ENCODE measurements at regions not wholly inside any gene's neighbourhood (a gene's known extent, or its start where the extent isn't known, plus 50 kb on each side); places are given as distances from the start of the nearest gene placed in this dataset.
"Not testable (repeated sequence)": the region's sequence is repeated elsewhere in the genome, so short reads cannot be mapped to it uniquely, and the experiment has no call there.

- no peak for DNase-seq (ENCODE audit: low spot score)
These were observed 507.4 kb upstream of the ATP2B1 start for GRCh38 chr12:90216020-90216552.

- peak; percentile 89 for DNase-seq (ENCODE audit: low spot score)
These were observed 502.4 kb upstream of the ATP2B1 start for GRCh38 chr12:90211017-90211416.

- DNase-seq (ENCODE audit: low spot score) = no peak
These were observed 500.4 kb upstream of the ATP2B1 start for GRCh38 chr12:90209029-90209428.

- not testable (repeated sequence) for DNase-seq (ENCODE audit: low spot score)
These were observed 499.7 kb upstream of the ATP2B1 start for GRCh38 chr12:90208379-90208778.

- no peak for DNase-seq (ENCODE audit: low spot score)
These were observed 499.2 kb upstream of the ATP2B1 start for GRCh38 chr12:90207799-90208198.

GRCh38 chr12:90205165-90205564 is 496.5 kb upstream of the ATP2B1 start:
- no peak for DNase-seq (ENCODE audit: low spot score)

GRCh38 chr12:90203556-90203955 is 494.9 kb upstream of the ATP2B1 start:
- DNase-seq (ENCODE audit: low spot score) = no peak

- no peak for DNase-seq (ENCODE audit: low spot score)
These were observed 490.4 kb upstream of the ATP2B1 start for GRCh38 chr12:90199006-90199405.

GRCh38 chr12:90193500-90193899 is 484.9 kb upstream of the ATP2B1 start:
- no peak for DNase-seq (ENCODE audit: low spot score)

GRCh38 chr12:90188857-90189256 is 480.2 kb upstream of the ATP2B1 start:
- no peak for DNase-seq (ENCODE audit: low spot score)

- no peak for DNase-seq (ENCODE audit: low spot score)
These were observed 474.6 kb upstream of the ATP2B1 start for GRCh38 chr12:90183201-90183600.

GRCh38 chr12:90181216-90181615 is 472.6 kb upstream of the ATP2B1 start:
- DNase-seq (ENCODE audit: low spot score) = no peak

GRCh38 chr12:90174956-90175355 is 466.3 kb upstream of the ATP2B1 start:
- DNase-seq (ENCODE audit: low spot score) = no peak

- peak; percentile 37 for DNase-seq (ENCODE audit: low spot score)
These were observed 465.5 kb upstream of the ATP2B1 start for GRCh38 chr12:90174198-90174510.

GRCh38 chr12:90173499-90174197 is 465.0 kb upstream of the ATP2B1 start:
- no peak for DNase-seq (ENCODE audit: low spot score)

GRCh38 chr12:90172524-90172923 is 463.9 kb upstream of the ATP2B1 start:
- DNase-seq (ENCODE audit: low spot score) = no peak

- no peak for DNase-seq (ENCODE audit: low spot score)
These were observed 462.1 kb upstream of the ATP2B1 start for GRCh38 chr12:90170740-90171139.

- no peak for DNase-seq (ENCODE audit: low spot score)
These were observed 459.0 kb upstream of the ATP2B1 start for GRCh38 chr12:90167518-90168208.

GRCh38 chr12:90166671-90167070 is 458.0 kb upstream of the ATP2B1 start:
- no peak for DNase-seq (ENCODE audit: low spot score)

- DNase-seq (ENCODE audit: low spot score) = no peak
These were observed 457.4 kb upstream of the ATP2B1 start for GRCh38 chr12:90166012-90166411.

- DNase-seq (ENCODE audit: low spot score) = no peak
These were observed 455.3 kb upstream of the ATP2B1 start for GRCh38 chr12:90163975-90164374.

GRCh38 chr12:90153827-90154226 is 445.2 kb upstream of the ATP2B1 start:
- no peak for DNase-seq (ENCODE audit: low spot score)

- DNase-seq (ENCODE audit: low spot score) = peak; percentile 31
These were observed 444.4 kb upstream of the ATP2B1 start for GRCh38 chr12:90152897-90153624.
